Lung (tissue), 11 donors: ENCODE measurements at regions not wholly inside any gene's neighbourhood (a gene's known extent, or its start where the extent isn't known, plus 50 kb on each side); places are given as distances from the start of the nearest gene placed in this dataset.

Experiments
- ATAC-seq: fragments of 200-7000 bp; cut with Tn5 transposase; one replicate; pipeline ENCODE4 v1.9.1; 2020; ENCODE audit warnings: moderate number of reproducible peaks; ENCODE audit not compliant: insufficient read depth, low FRiP score
- DNase-seq, 3 donors: peaks; one replicate each; pipeline ENCODE4 v3.0.0-alpha.2; 2013 to 2017
- H3K27ac ChIP-seq, 2 donors: one replicate each; pipeline ENCODE4 v1.5.1; 2013; ENCODE audit warnings: mild to moderate bottlenecking in 2 of 2, moderate library complexity in 2 of 2, control low read depth in 1 of 2, inconsistent platforms in 1 of 2, low read depth in 1 of 2, low read length in 1 of 2
- H3K27me3 ChIP-seq, 3 donors: one replicate each; pipeline ENCODE4 v1.5.1; 2013; ENCODE audit warnings: low read length in 2 of 3; ENCODE audit not compliant: control insufficient read depth in 3 of 3, insufficient read depth in 3 of 3
- H3K36me3 ChIP-seq, 4 donors: one replicate each; pipeline ENCODE4 v1.5.1; 2013; ENCODE audit warnings: low read length in 4 of 4, mild to moderate bottlenecking in 1 of 4, moderate library complexity in 1 of 4; ENCODE audit not compliant: control insufficient read depth in 4 of 4, insufficient read depth in 4 of 4
- H3K4me1 ChIP-seq, 5 donors: one replicate each; pipeline ENCODE4 v1.5.1; 2013; ENCODE audit warnings: low read length in 5 of 5, mild to moderate bottlenecking in 2 of 5, moderate library complexity in 1 of 5; ENCODE audit not compliant: control insufficient read depth in 5 of 5, insufficient read depth in 5 of 5
- H3K4me3 ChIP-seq: one replicate; pipeline ENCODE4 v1.5.1; 2013; ENCODE audit warnings: mild to moderate bottlenecking, control low read depth, moderate library complexity
- H3K9ac ChIP-seq, 2 donors: one replicate each; pipeline ENCODE4 v1.5.1; 2013; ENCODE audit warnings: low read length in 2 of 2, control low read depth in 1 of 2; ENCODE audit not compliant: insufficient read depth in 1 of 2
- H3K9me3 ChIP-seq, 4 donors: one replicate each; pipeline ENCODE4 v1.5.1; 2013; ENCODE audit warnings: low read length in 3 of 4, mild to moderate bottlenecking in 1 of 4, moderate library complexity in 1 of 4; ENCODE audit not compliant: control insufficient read depth in 4 of 4, insufficient read depth in 3 of 4
- CTCF ChIP-seq: IDR thresholded peaks from 2 replicates; pipeline ENCODE4 v1.5.1; 2012; ENCODE audit warnings: mild to moderate bottlenecking; ENCODE audit errors: control extremely low read depth, extremely low read depth
- WGBS, 2 donors: extraction: QIAGEN DNeasy Blood & Tissue Kit; methylation state at CpG; one replicate each; pipeline ENCODE4 v1.1.7; 2013; 5-methylcytosine and 5-hydroxymethylcytosine counted together
- donor health status: control.
- donor health status: control.
- donor health status: Bipolar disorder and iron deficiency.
- donor health status: healthy.
- donor health status: DM: yes; HTN: yes; CAD: no.

- 68% methylated on average over 3 of the region's 3 CpGs for WGBS, 2 donors
- Histone ChIP-seq H3K27ac (no peak overlapping the region), H3K27me3 (no peaks in the 10 kb centered on the region), H3K9ac (no peak overlapping the region), H3K9me3 (no peaks in the 10 kb centered on the region), H3K4me1 (no peaks in the 10 kb centered on the region), H3K4me3 (no peak overlapping the region), H3K36me3 (no peaks in the 10 kb centered on the region)
- DNase-seq (no peak), ATAC-seq (no peak)
- TF ChIP-seq CTCF: no peak
Observed at GRCh38 chr12:18923721-18924120, 185.8 kb downstream of the CAPZA3 start.

- no peak overlapping the region for H3K9ac ChIP-seq
- H3K27me3 ChIP-seq: no peaks in the 10 kb centered on the region
- H3K27ac ChIP-seq: no peak overlapping the region
- no peaks in the 10 kb centered on the region for H3K9me3 ChIP-seq
- H3K4me1 ChIP-seq: no peaks in the 10 kb centered on the region
- no peaks in the 10 kb centered on the region for H3K36me3 ChIP-seq
- no peak for DNase-seq
- no peak for ATAC-seq
- no peak for TF ChIP-seq CTCF
- H3K4me3 ChIP-seq: no peak overlapping the region
- 90 to 93% methylated on average over 7 of the region's 7 CpGs for WGBS, 2 donors
Observed at GRCh38 chr12:18926188-18926587, 188.3 kb downstream of the CAPZA3 start.

GRCh38 chr12:18932211-18932610, 194.3 kb downstream of the CAPZA3 start:
- Histone ChIP-seq H3K4me3 (no peak overlapping the region), H3K9ac (no peak overlapping the region), H3K27me3 (no peaks in the 10 kb centered on the region), H3K27ac (no peak overlapping the region), H3K36me3 (no peaks in the 10 kb centered on the region), H3K4me1 (no peaks in the 10 kb centered on the region), H3K9me3 (no peaks in the 10 kb centered on the region)
- no peak for DNase-seq
- no peak for TF ChIP-seq CTCF
- WGBS, 2 donors: 61 to 81% methylated on average over 2 of the region's 2 CpGs
- no peak for ATAC-seq

- H3K4me1 ChIP-seq: no peaks in the 10 kb centered on the region
- H3K27me3 ChIP-seq: no peaks in the 10 kb centered on the region
- H3K4me3 ChIP-seq: no peak overlapping the region
- ATAC-seq (no peak), DNase-seq (no peak)
- no peak overlapping the region for H3K27ac ChIP-seq
- WGBS, 2 donors: 41 to 69% methylated on average over 2 of the region's 2 CpGs
- H3K9ac ChIP-seq: no peak overlapping the region
- TF ChIP-seq CTCF: no peak
- H3K36me3 ChIP-seq: no peaks in the 10 kb centered on the region
- H3K9me3 ChIP-seq: no peaks in the 10 kb centered on the region
Observed at GRCh38 chr12:18932715-18933114, 194.8 kb downstream of the CAPZA3 start.
